Endothelial cell (in vitro differentiated cells): ENCODE measurements at regions not wholly inside any gene's neighbourhood (a gene's known extent, or its start where the extent isn't known, plus 50 kb on each side); places are given as distances from the start of the nearest gene placed in this dataset.

Experiments
- DNase-seq: peaks from one replicate; pipeline ENCODE4 v3.0.0; 2021; ENCODE audit warnings: low spot score
- H3K27ac Mint-ChIP-seq: one replicate; pipeline ENCODE4 v1.8.0; 2021; ENCODE audit warnings: mixed read lengths, inconsistent platforms; ENCODE audit not compliant: unreplicated experiment
- H3K27me3 Mint-ChIP-seq: one replicate; pipeline ENCODE4 v1.8.0; 2021; ENCODE audit warnings: mild to moderate bottlenecking, moderate library complexity, mixed read lengths, inconsistent platforms; ENCODE audit not compliant: unreplicated experiment
- H3K36me3 Mint-ChIP-seq: one replicate; pipeline ENCODE4 v1.8.0; 2021; ENCODE audit warnings: mild to moderate bottlenecking, low read depth, mixed read lengths, inconsistent platforms; ENCODE audit not compliant: unreplicated experiment
- H3K4me1 Mint-ChIP-seq: one replicate; pipeline ENCODE4 v1.8.0; 2021; ENCODE audit warnings: mild to moderate bottlenecking, mixed read lengths, inconsistent platforms; ENCODE audit not compliant: unreplicated experiment
- H3K4me3 Mint-ChIP-seq: one replicate; pipeline ENCODE4 v1.8.0; 2021; ENCODE audit warnings: mild to moderate bottlenecking, mixed read lengths, inconsistent platforms; ENCODE audit not compliant: unreplicated experiment
- H3K9me3 Mint-ChIP-seq: one replicate; pipeline ENCODE4 v1.8.0; 2021; ENCODE audit warnings: mixed read lengths, inconsistent platforms; ENCODE audit not compliant: unreplicated experiment
- CTCF ChIP-seq: fragments of 200-600 bp; sonication (generic); IDR thresholded peaks from one replicate; pipeline ENCODE4 v1.5.0; 2021; ENCODE audit warnings: antibody characterized with exemption; ENCODE audit not compliant: unreplicated experiment

- H3K36me3 Mint-ChIP-seq: no peaks in the 10 kb centered on the region
- DNase-seq: no peak
- no peaks in the 10 kb centered on the region for H3K4me1 Mint-ChIP-seq
- no peak for TF ChIP-seq CTCF
- H3K9me3 Mint-ChIP-seq: no peaks in the 10 kb centered on the region
- no peak overlapping the region for H3K4me3 Mint-ChIP-seq
- H3K27me3 Mint-ChIP-seq: no peaks in the 10 kb centered on the region
- H3K27ac Mint-ChIP-seq: no peak overlapping the region
These were observed 496.2 kb upstream of the NDST4 start for GRCh38 chr4:115609631-115610030.

- no peaks in the 10 kb centered on the region for H3K4me1 Mint-ChIP-seq
- TF ChIP-seq CTCF: no peak
These were observed 493.9 kb upstream of the NDST4 start for GRCh38 chr4:115607311-115607710.

GRCh38 chr4:115596265-115597001, 483.0 kb upstream of the NDST4 start:
- H3K9me3 Mint-ChIP-seq: no peaks in the 10 kb centered on the region
- H3K36me3 Mint-ChIP-seq: no peaks in the 10 kb centered on the region
- TF ChIP-seq CTCF: no peak
- H3K4me1 Mint-ChIP-seq: peaks cover 5% of the 10 kb centered on the region
- H3K27ac Mint-ChIP-seq: no peak overlapping the region
- H3K4me3 Mint-ChIP-seq: no peak overlapping the region
- DNase-seq: no peak
- H3K27me3 Mint-ChIP-seq: no peaks in the 10 kb centered on the region

More at GRCh38 chr4:115607311-115607710, 493.9 kb upstream of the NDST4 start:
- Mint-ChIP-seq H3K36me3 (no peaks in the 10 kb centered on the region), H3K27me3 (no peaks in the 10 kb centered on the region), H3K4me3 (no peak overlapping the region), H3K27ac (no peak overlapping the region), H3K9me3 (no peaks in the 10 kb centered on the region)
- no peak for DNase-seq

GRCh38 chr4:115580901-115581300, 467.5 kb upstream of the NDST4 start:
- Mint-ChIP-seq H3K27me3 (no peaks in the 10 kb centered on the region), H3K9me3 (no peaks in the 10 kb centered on the region), H3K27ac (no peak overlapping the region), H3K4me3 (no peak overlapping the region), H3K36me3 (no peaks in the 10 kb centered on the region), H3K4me1 (no peaks in the 10 kb centered on the region)
- no peak for TF ChIP-seq CTCF
- no peak for DNase-seq

- no peak for TF ChIP-seq CTCF
- Mint-ChIP-seq H3K4me1 (no peaks in the 10 kb centered on the region), H3K27me3 (no peaks in the 10 kb centered on the region), H3K4me3 (no peak overlapping the region), H3K9me3 (no peaks in the 10 kb centered on the region), H3K36me3 (no peaks in the 10 kb centered on the region), H3K27ac (no peak overlapping the region)
- DNase-seq: no peak
These were observed 462.4 kb upstream of the NDST4 start for GRCh38 chr4:115575851-115576250.
